ENCODE measurements at regions not wholly inside any gene's neighbourhood (a gene's known extent, or its start where the extent isn't known, plus 50 kb on each side); places are given as distances from the start of the nearest gene placed in this dataset.

- in situ Hi-C loops (cut with MboI; ENCODE audit: low sequenced_read_pairs), result no loop called here
These were observed 93.0 kb upstream of the ZNF608 start for GRCh38 chr5:124839371-124839998.

GRCh38 chr5:124841829-124842712, 95.6 kb upstream of the ZNF608 start:
- in situ Hi-C loops (cut with MboI; ENCODE audit: low sequenced_read_pairs), result no loop called here

GRCh38 chr5:124842725-124843595, 96.5 kb upstream of the ZNF608 start:
- in situ Hi-C loops (cut with MboI; ENCODE audit: low sequenced_read_pairs), result no loop called here

- in situ Hi-C loops (cut with MboI; ENCODE audit: low sequenced_read_pairs), result no loop called here
These were observed 97.1 kb upstream of the ZNF608 start for GRCh38 chr5:124843596-124843899.

- in situ Hi-C loops (cut with MboI; ENCODE audit: low sequenced_read_pairs), result no loop called here
These were observed 98.0 kb upstream of the ZNF608 start for GRCh38 chr5:124844371-124844920.

- in situ Hi-C loops (cut with MboI; ENCODE audit: low sequenced_read_pairs), result no loop called here
These were observed 101.5 kb upstream of the ZNF608 start for GRCh38 chr5:124847907-124848306.

GRCh38 chr5:124849774-124850173, 103.3 kb upstream of the ZNF608 start:
- in situ Hi-C loops (cut with MboI; ENCODE audit: low sequenced_read_pairs), result no loop called here

GRCh38 chr5:124856726-124857125, 110.3 kb upstream of the ZNF608 start:
- in situ Hi-C loops (cut with MboI; ENCODE audit: low sequenced_read_pairs), result no loop called here

- in situ Hi-C loops (cut with MboI; ENCODE audit: low sequenced_read_pairs), result no loop called here
These were observed 112.2 kb upstream of the ZNF608 start for GRCh38 chr5:124858612-124859011.

GRCh38 chr5:124859027-124859426, 112.6 kb upstream of the ZNF608 start:
- in situ Hi-C loops (cut with MboI; ENCODE audit: low sequenced_read_pairs), result no loop called here

GRCh38 chr5:124859556-124860290, 113.3 kb upstream of the ZNF608 start:
- in situ Hi-C loops (cut with MboI; ENCODE audit: low sequenced_read_pairs), result no loop called here

GRCh38 chr5:124860291-124860655, 113.8 kb upstream of the ZNF608 start:
- in situ Hi-C loops (cut with MboI; ENCODE audit: low sequenced_read_pairs), result no loop called here

GRCh38 chr5:124865066-124865465, 118.6 kb upstream of the ZNF608 start:
- in situ Hi-C loops (cut with MboI; ENCODE audit: low sequenced_read_pairs), result no loop called here

GRCh38 chr5:124865603-124866354, 119.3 kb upstream of the ZNF608 start:
- in situ Hi-C loops (cut with MboI; ENCODE audit: low sequenced_read_pairs), result no loop called here

GRCh38 chr5:124866355-124867136, 120.1 kb upstream of the ZNF608 start:
- in situ Hi-C loops (cut with MboI; ENCODE audit: low sequenced_read_pairs), result no loop called here

GRCh38 chr5:124867137-124867704, 120.8 kb upstream of the ZNF608 start:
- in situ Hi-C loops (cut with MboI; ENCODE audit: low sequenced_read_pairs), result no loop called here

- in situ Hi-C loops (cut with MboI; ENCODE audit: low sequenced_read_pairs), result no loop called here
These were observed 122.2 kb upstream of the ZNF608 start for GRCh38 chr5:124868676-124869075.

- in situ Hi-C loops (cut with MboI; ENCODE audit: low sequenced_read_pairs), result no loop called here
These were observed 123.1 kb upstream of the ZNF608 start for GRCh38 chr5:124869426-124870033.
